ENCODE measurements at regions not wholly inside any gene's neighbourhood (a gene's known extent, or its start where the extent isn't known, plus 50 kb on each side); places are given as distances from the start of the nearest gene placed in this dataset.

DNA sequence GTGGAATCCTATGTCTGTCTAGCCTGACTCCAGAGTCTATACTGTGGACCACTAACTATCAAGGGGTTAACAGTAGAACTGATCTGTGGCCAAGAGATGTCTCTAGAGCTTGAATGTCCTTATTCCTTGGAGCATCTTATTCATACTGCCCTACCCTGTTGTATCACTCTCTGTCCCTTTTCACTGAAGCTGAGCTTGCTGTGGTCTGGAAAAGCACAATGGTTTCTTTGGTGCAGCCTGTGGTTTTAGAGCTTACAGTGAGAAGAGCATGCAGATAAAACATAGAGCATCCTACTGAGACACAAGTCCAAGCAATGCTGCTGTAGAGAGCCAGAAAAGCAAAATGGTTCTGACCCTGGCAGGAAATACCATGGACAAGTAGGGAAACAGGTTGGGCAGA, 367.0 kb upstream of the ATP2B1 start:
- TF ChIP-seq, protein P1, sequence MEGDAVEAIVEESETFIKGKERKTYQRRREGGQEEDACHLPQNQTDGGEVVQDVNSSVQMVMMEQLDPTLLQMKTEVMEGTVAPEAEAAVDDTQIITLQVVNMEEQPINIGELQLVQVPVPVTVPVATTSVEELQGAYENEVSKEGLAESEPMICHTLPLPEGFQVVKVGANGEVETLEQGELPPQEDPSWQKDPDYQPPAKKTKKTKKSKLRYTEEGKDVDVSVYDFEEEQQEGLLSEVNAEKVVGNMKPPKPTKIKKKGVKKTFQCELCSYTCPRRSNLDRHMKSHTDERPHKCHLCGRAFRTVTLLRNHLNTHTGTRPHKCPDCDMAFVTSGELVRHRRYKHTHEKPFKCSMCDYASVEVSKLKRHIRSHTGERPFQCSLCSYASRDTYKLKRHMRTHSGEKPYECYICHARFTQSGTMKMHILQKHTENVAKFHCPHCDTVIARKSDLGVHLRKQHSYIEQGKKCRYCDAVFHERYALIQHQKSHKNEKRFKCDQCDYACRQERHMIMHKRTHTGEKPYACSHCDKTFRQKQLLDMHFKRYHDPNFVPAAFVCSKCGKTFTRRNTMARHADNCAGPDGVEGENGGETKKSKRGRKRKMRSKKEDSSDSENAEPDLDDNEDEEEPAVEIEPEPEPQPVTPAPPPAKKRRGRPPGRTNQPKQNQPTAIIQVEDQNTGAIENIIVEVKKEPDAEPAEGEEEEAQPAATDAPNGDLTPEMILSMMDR (IDR thresholded peaks at IDR 0.05), result no peak
- TF ChIP-seq POLR2A (IDR thresholded peaks at IDR 0.05), result no peak

All from sigmoid colon (tissue), 3 donors.